ENCODE measurements at regions not wholly inside any gene's neighbourhood (a gene's known extent, or its start where the extent isn't known, plus 50 kb on each side); places are given as distances from the start of the nearest gene placed in this dataset.

- no peak for DNase-seq
- ATAC-seq (replicated peaks in 1 of 2): no peak
- Mint-ChIP-seq H3K27me3 (ENCODE audit: low read depth) (no peaks in the 10 kb centered on the region), H3K27ac (no peak overlapping the region), H3K4me3 (no peak overlapping the region), H3K36me3 (ENCODE audit: insufficient read depth in 2 of 2) (no peaks in the 10 kb centered on the region), H3K4me1 (ENCODE audit: low read depth) (no peaks in the 10 kb centered on the region), H3K9me3 (no peaks in the 10 kb centered on the region)
Observed at GRCh38 chr9:135204177-135204576, 116.7 kb downstream of the OLFM1 start.

DNA sequence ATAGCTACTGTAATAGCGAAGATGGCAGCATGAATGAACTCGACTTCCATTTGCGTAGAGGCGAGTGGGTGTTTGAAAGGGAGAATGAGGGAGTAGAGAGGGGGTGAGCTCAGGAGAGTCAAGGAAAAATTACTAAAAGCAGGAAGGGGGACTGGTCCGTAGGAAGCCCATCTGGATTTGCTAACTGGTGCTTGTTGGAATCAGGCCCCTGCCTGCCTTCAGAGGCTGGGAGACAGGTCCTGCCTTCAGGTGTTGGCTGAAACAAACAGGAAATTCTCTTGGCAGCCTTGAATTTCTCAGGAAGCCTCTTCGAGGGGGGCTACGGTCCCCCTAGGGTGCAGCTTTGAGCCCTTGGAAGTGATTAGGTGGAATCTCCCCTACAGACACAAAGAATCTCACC is 121.7 kb downstream of the OLFM1 start:
- DNase-seq (no peak), ATAC-seq (replicated peaks in 1 of 2) (no peak)
- Mint-ChIP-seq H3K36me3 (ENCODE audit: insufficient read depth in 2 of 2) (peaks cover 1 to 3% of the 10 kb centered on the region in 2 donors), H3K27ac (no peak overlapping the region), H3K9me3 (peaks cover 0 to 1% of the 10 kb centered on the region in 2 donors), H3K27me3 (ENCODE audit: low read depth) (no peaks in the 10 kb centered on the region), H3K4me3 (no peak overlapping the region), H3K4me1 (ENCODE audit: low read depth) (no peaks in the 10 kb centered on the region)

DNA sequence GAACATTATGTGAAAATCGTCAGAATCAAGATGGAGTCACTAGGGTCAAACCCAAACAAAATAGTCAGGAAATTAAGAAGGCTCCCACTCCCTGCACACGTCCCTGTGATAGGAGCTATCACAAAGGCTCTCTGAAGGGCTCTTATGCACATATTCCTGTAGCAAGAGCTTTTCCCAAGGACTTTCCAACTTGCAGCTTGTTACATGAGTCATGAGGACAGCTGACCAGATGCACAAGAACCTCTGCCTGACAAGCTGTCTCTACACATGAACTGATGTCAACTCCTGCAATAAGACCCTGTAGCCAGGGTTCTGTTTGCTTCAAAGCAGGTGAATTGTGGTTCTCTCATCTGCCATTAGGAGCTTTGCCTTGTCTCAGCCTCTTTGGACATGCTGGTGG is 122.4 kb downstream of the OLFM1 start:
- no peak overlapping the region for H3K27ac Mint-ChIP-seq
- peaks cover 1 to 3% of the 10 kb centered on the region in 2 donors for H3K36me3 Mint-ChIP-seq (ENCODE audit: insufficient read depth in 2 of 2)
- no peak overlapping the region for H3K4me3 Mint-ChIP-seq
- ATAC-seq (replicated peaks in 1 of 2) (no peak), DNase-seq (no peak)
- H3K9me3 Mint-ChIP-seq: peaks cover 0 to 1% of the 10 kb centered on the region in 2 donors
- no peaks in the 10 kb centered on the region for H3K4me1 Mint-ChIP-seq (ENCODE audit: low read depth)
- no peaks in the 10 kb centered on the region for H3K27me3 Mint-ChIP-seq (ENCODE audit: low read depth)

DNA sequence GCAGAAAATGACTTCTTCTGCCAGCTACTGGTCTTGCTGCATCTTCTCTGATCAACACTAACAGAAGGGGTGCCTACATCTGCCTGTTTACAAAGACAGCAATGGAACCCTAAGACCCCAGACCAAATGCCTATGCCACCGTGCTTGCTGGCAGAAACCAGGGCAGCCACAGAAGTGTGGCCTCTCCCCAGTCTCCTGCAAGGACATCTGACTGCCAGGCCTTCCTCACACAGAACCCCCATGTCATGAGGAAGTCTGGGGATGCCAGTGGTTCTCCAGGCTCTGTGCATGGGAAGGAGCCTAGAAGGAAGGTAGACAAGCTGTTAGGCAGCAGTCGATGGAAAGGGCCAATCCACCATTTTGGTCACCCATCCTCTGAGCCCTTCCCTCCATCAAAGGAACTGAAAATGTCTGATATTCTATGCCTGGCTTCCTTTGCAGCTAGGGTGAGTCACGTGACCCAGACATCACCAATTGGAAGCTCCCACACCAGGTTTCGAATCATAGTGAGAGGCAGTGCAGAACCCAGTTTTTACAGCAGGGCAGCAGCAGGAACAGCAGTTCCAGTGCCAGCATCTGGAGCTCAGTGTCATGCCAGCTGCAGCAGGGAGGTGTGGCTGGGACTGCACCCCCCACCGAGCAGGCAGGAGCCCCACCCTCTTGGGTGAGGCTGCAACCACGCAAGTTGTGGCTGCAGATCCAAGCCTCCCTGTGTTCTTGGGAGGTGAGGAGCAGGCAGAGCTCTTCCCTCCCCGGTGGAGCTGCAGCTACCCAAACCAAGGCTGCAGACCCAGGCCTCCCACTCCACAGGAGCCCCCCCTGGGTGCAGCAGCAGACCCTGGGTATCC is 123.4 kb downstream of the OLFM1 start:
- Mint-ChIP-seq H3K27ac (no peak overlapping the region), H3K27me3 (ENCODE audit: low read depth) (no peaks in the 10 kb centered on the region), H3K4me3 (no peak overlapping the region), H3K4me1 (ENCODE audit: low read depth) (no peaks in the 10 kb centered on the region), H3K36me3 (ENCODE audit: insufficient read depth in 2 of 2) (peaks cover 1 to 3% of the 10 kb centered on the region in 2 donors), H3K9me3 (peaks cover 0 to 1% of the 10 kb centered on the region in 2 donors)
- DNase-seq: no peak
- ATAC-seq (replicated peaks in 1 of 2): no peak

DNA sequence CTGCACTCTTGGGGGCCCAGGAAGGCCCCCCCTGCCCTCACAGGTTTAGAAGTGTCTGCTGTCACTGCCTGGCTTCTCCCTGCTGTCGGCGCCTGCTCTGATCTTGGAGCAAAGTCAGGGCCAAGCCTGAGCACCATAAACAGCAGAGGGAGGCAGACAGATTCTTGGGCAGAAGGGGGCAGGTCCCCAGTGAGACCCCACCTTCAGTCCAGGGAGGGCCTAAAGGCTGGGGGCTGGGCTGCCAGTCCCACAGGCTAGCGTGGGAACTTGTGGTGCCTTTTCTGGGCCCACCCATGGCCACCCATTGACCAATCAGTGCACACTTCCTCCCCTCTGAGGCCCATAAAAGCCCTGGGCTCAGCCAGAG is 124.0 kb downstream of the OLFM1 start:
- Mint-ChIP-seq H3K27me3 (ENCODE audit: low read depth) (peaks cover 1% of the 10 kb centered on the region), H3K36me3 (ENCODE audit: insufficient read depth in 2 of 2) (peaks cover 1 to 3% of the 10 kb centered on the region in 2 donors), H3K27ac (no peak overlapping the region), H3K4me3 (no peak overlapping the region), H3K9me3 (peaks cover 0 to 1% of the 10 kb centered on the region in 2 donors), H3K4me1 (ENCODE audit: low read depth) (no peaks in the 10 kb centered on the region)
- ATAC-seq (replicated peaks in 1 of 2) (no peak), DNase-seq (no peak)

GRCh38 chr9:135212961-135213360 is 125.5 kb downstream of the OLFM1 start:
- Mint-ChIP-seq H3K4me1 (ENCODE audit: low read depth) (no peaks in the 10 kb centered on the region), H3K4me3 (no peak overlapping the region), H3K27ac (no peak overlapping the region), H3K9me3 (peaks cover 0 to 1% of the 10 kb centered on the region in 2 donors), H3K36me3 (ENCODE audit: insufficient read depth in 2 of 2) (peaks cover 1 to 3% of the 10 kb centered on the region in 2 donors), H3K27me3 (ENCODE audit: low read depth) (peaks cover 8% of the 10 kb centered on the region)
- DNase-seq (no peak), ATAC-seq (replicated peaks in 1 of 2) (no peak)

DNA sequence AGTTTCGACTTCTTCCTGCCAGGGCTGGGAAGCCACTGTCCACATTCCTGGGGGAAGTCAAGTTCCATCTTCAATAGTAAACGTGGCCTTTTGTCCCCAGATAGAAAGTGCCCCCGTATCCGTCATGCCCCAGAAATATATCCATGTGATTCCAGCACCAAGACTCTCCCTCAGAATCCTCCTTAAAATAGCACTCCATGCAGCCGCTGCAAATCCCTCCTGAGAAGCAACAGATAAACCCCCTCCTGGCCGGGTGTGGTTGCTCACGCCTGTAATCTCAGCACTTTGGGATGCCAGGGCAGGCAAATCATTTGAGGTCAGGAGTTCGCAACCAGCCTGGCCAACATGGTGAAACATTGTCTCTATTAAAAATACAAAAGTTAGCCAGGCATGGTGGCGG is 126.1 kb downstream of the OLFM1 start:
- DNase-seq: no peak
- peaks cover 8% of the 10 kb centered on the region for H3K27me3 Mint-ChIP-seq (ENCODE audit: low read depth)
- H3K27ac Mint-ChIP-seq: no peak overlapping the region
- ATAC-seq (replicated peaks in 1 of 2): no peak
- H3K9me3 Mint-ChIP-seq: peaks cover 0 to 1% of the 10 kb centered on the region in 2 donors
- H3K36me3 Mint-ChIP-seq (ENCODE audit: insufficient read depth in 2 of 2): peaks cover 1 to 3% of the 10 kb centered on the region in 2 donors
- no peak overlapping the region for H3K4me3 Mint-ChIP-seq
- no peaks in the 10 kb centered on the region for H3K4me1 Mint-ChIP-seq (ENCODE audit: low read depth)

DNA sequence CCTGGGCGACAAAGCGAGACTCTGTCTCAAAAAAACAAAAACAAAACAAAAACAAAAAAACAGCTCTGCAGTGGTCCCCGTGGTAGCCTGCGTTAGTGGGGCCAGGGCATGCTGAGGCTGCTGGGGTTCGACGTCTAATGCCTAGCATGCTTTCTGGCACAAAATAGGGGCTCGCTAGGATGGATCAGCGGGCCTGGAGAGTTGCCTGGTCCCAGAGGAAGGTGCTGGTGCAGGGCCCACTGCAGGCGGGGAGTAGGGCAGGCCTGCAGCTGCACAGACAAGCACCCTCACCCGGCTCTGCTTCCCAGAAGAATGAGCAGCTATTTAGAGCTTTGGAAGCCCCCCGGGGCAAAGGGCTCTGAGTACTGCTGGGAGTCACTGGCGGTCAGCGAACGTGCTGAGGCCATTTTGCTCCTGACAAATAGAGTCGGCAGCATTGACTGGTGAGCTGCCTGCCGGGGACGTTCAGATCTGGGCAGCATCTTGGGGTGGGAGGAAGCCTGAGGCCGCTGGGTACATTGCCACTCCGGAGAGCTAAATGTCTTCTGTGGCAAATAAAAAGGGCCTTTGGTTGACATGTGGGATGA is 126.7 kb downstream of the OLFM1 start:
- Mint-ChIP-seq H3K4me3 (no peak overlapping the region), H3K4me1 (ENCODE audit: low read depth) (no peaks in the 10 kb centered on the region), H3K27me3 (ENCODE audit: low read depth) (peaks cover 8% of the 10 kb centered on the region), H3K9me3 (peaks cover 0 to 1% of the 10 kb centered on the region in 2 donors), H3K36me3 (ENCODE audit: insufficient read depth in 2 of 2) (peaks cover 1 to 3% of the 10 kb centered on the region in 2 donors), H3K27ac (no peak overlapping the region)
- no peak for ATAC-seq (replicated peaks in 1 of 2)
- DNase-seq: no peak

DNA sequence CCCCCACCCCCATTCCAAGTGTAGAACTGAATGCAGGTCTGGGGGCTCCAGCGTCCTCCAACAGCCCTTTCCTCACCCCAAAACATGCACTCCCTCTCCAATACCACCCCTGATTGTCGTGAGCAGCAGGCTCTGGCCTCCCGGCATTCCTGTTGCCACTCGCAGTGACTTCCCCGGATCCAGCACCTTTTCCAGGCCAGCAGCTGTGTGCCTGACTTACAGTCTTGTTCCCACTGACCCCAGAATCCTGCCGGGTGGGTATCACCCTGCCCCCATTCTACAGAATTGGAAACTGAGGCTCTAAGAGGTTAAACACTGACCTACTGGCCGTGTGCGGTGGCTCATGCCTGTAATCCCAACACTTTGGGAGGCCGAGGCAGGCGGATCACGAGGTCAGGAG is 127.2 kb downstream of the OLFM1 start:
- peaks cover 0 to 1% of the 10 kb centered on the region in 2 donors for H3K9me3 Mint-ChIP-seq

GRCh38 chr9:135215571-135216161 is 128.2 kb downstream of the OLFM1 start:
- no peak overlapping the region for H3K4me3 Mint-ChIP-seq
- no peak for DNase-seq
- H3K4me1 Mint-ChIP-seq (ENCODE audit: low read depth): no peaks in the 10 kb centered on the region
- H3K9me3 Mint-ChIP-seq: peaks cover 0 to 1% of the 10 kb centered on the region in 2 donors
- peaks cover 8% of the 10 kb centered on the region for H3K27me3 Mint-ChIP-seq (ENCODE audit: low read depth)
- peaks cover 1 to 3% of the 10 kb centered on the region in 2 donors for H3K36me3 Mint-ChIP-seq (ENCODE audit: insufficient read depth in 2 of 2)
- H3K27ac Mint-ChIP-seq: no peak overlapping the region
- ATAC-seq (replicated peaks in 1 of 2): no peak

More for the DNA sequence above, 127.2 kb downstream of the OLFM1 start:
- DNase-seq (no peak), ATAC-seq (replicated peaks in 1 of 2) (no peak)
- Mint-ChIP-seq H3K4me3 (no peak overlapping the region), H3K4me1 (ENCODE audit: low read depth) (no peaks in the 10 kb centered on the region), H3K27ac (no peak overlapping the region), H3K36me3 (ENCODE audit: insufficient read depth in 2 of 2) (peaks cover 1 to 3% of the 10 kb centered on the region in 2 donors), H3K27me3 (ENCODE audit: low read depth) (peaks cover 8% of the 10 kb centered on the region)

- peaks cover 0 to 3% of the 10 kb centered on the region in 2 donors for H3K36me3 Mint-ChIP-seq (ENCODE audit: insufficient read depth in 2 of 2)
- no peaks in the 10 kb centered on the region for H3K4me1 Mint-ChIP-seq (ENCODE audit: low read depth)
- H3K9me3 Mint-ChIP-seq: peaks cover 0 to 1% of the 10 kb centered on the region in 2 donors
- no peak overlapping the region for H3K4me3 Mint-ChIP-seq
- DNase-seq (no peak), ATAC-seq (replicated peaks in 1 of 2) (no peak)
- H3K27ac Mint-ChIP-seq: no peak overlapping the region
- peaks cover 8% of the 10 kb centered on the region for H3K27me3 Mint-ChIP-seq (ENCODE audit: low read depth)
Observed at GRCh38 chr9:135216236-135216635, 128.8 kb downstream of the OLFM1 start.

DNA sequence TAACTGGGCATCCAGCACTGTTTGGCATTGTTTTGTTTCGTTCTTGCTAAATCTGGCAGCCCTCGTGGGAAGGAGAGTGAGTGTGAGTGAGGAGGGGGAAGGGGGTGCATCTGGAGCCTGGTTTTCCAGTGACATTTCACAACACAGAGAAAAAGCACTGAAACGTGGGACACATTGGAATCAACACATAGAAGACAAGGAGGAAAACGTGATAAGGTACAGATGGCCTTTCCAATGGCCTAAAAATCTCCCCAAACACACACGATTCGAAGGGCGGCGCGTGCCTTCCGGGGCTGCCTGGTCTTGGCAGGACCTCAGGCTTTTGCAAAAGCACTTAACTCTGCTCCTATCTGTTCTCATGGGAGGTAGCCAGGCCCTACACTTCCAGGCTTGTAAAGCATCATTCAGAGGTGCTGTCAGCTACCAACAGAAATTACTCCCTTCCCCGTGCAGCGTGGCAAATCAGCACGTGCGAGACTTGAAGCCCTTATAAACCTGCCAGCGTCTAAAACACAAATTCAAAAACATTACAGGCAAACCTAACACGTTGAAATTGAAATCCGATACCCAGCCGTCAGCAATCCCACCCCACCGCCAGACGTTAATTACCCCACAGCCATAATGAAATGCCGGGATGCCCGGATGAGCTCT is 129.4 kb downstream of the OLFM1 start:
- Mint-ChIP-seq H3K27ac (no peak overlapping the region), H3K27me3 (ENCODE audit: low read depth) (peaks cover 8% of the 10 kb centered on the region), H3K36me3 (ENCODE audit: insufficient read depth in 2 of 2) (peaks cover 0 to 3% of the 10 kb centered on the region in 2 donors), H3K4me1 (ENCODE audit: low read depth) (no peaks in the 10 kb centered on the region), H3K9me3 (peaks cover 0 to 1% of the 10 kb centered on the region in 2 donors), H3K4me3 (no peak overlapping the region)
- ATAC-seq (replicated peaks in 1 of 2) (no peak), DNase-seq (no peak)

DNA sequence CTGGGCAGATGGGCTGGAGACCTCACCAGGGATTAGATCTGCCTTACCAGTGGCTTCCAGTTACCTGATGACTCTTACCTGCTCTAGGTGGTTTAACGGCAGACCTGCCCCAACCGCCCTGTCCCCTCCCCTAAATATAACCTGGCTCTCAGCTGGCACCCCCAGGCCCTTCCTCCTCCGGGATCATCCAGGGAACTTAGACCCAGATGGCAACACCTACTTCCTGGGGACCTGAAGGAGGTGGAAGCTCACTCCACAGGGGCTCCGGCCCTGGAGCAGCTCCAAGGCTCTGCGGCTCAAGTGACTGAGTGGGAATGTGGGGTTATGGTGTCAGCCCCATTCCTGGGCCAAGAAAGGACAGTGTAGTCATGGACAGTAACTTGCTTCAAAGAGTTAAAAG is 130.4 kb downstream of the OLFM1 start:
- Mint-ChIP-seq H3K36me3 (ENCODE audit: insufficient read depth in 2 of 2) (no peaks in the 10 kb centered on the region), H3K27me3 (ENCODE audit: low read depth) (peaks cover 8% of the 10 kb centered on the region), H3K4me3 (no peak overlapping the region), H3K27ac (no peak overlapping the region), H3K4me1 (ENCODE audit: low read depth) (no peaks in the 10 kb centered on the region), H3K9me3 (no peaks in the 10 kb centered on the region)
- ATAC-seq (replicated peaks in 1 of 2) (no peak), DNase-seq (no peak)

All from activated T-cell treated with anti-CD3 and anti-CD28 coated beads, Interleukin-2, amount 50 U/mL, for 72 hours (primary cell).